Breast epithelium (tissue), 4 donors: ENCODE measurements at regions not wholly inside any gene's neighbourhood (a gene's known extent, or its start where the extent isn't known, plus 50 kb on each side); places are given as distances from the start of the nearest gene placed in this dataset.

ENCODE experiments used
- DNase-seq, 2 donors: peaks; one replicate each; pipeline ENCODE4 v3.0.0-alpha.2; 2019; ENCODE audit warnings: low spot score in 2 of 2
- H3K27ac ChIP-seq, 2 donors: fragments of 200-600 bp; sonication (generic) in 1 of 2; one replicate each; pipeline ENCODE4 v1.5.1; 2016 to 2019; ENCODE audit warnings: mild to moderate bottlenecking in 1 of 2
- H3K27me3 ChIP-seq, 2 donors: fragments of 200-600 bp; sonication (generic) in 1 of 2; one replicate each; pipeline versions ENCODE4 v1.5.1 to v1.6.0; 2017 to 2019; ENCODE audit warnings: control low read depth in 1 of 2, mild to moderate bottlenecking in 1 of 2
- H3K36me3 ChIP-seq: fragments of 200-600 bp; one replicate; pipeline ENCODE4 v1.5.1; 2019
- H3K4me1 ChIP-seq, 2 donors: fragments of 200-600 bp; sonication (generic); one replicate each; pipeline ENCODE4 v1.5.1; 2016 to 2019; ENCODE audit warnings: control low read depth in 1 of 2
- H3K4me3 ChIP-seq, 3 donors: fragments of 200-600 bp; sonication (generic); 1 replicate in 2 of 3; 2 replicates in 1 of 3; pipeline ENCODE4 v1.5.1; 2016 to 2019; ENCODE audit warnings: mild to moderate bottlenecking in 3 of 3, moderate library complexity in 2 of 3
- H3K9me3 ChIP-seq, 2 donors: fragments of 200-600 bp; sonication (generic) in 1 of 2; one replicate each; pipeline ENCODE4 v1.5.1; 2016 to 2019; ENCODE audit warnings: control low read depth in 1 of 2
- CTCF ChIP-seq, 3 donors: fragments of 450-650 bp; IDR thresholded peaks; one replicate each; pipeline ENCODE4 v1.5.1; 2016 to 2017; ENCODE audit warnings: antibody characterized with exemption in 3 of 3, mild to moderate bottlenecking in 3 of 3, moderate library complexity in 3 of 3
- POLR2A ChIP-seq: fragments of 450-650 bp; IDR thresholded peaks from one replicate; pipeline ENCODE4 v1.6.1; 2016; ENCODE audit warnings: antibody characterized with exemption, mild to moderate bottlenecking, moderate library complexity
- POLR2AphosphoS5 ChIP-seq, 3 donors: sonication (generic); formaldehyde crosslinking; IDR thresholded peaks; one replicate each; pipeline ENCODE4 v1.6.1; 2017; ENCODE audit warnings: antibody characterized with exemption in 3 of 3
- intact Hi-C: fragments of 100-400 bp; cut with DNase I; formaldehyde crosslinking; loops from one replicate; pipeline ENCODE4 v1.15.1; 2023; ENCODE audit warnings: low total_unique reads

DNA sequence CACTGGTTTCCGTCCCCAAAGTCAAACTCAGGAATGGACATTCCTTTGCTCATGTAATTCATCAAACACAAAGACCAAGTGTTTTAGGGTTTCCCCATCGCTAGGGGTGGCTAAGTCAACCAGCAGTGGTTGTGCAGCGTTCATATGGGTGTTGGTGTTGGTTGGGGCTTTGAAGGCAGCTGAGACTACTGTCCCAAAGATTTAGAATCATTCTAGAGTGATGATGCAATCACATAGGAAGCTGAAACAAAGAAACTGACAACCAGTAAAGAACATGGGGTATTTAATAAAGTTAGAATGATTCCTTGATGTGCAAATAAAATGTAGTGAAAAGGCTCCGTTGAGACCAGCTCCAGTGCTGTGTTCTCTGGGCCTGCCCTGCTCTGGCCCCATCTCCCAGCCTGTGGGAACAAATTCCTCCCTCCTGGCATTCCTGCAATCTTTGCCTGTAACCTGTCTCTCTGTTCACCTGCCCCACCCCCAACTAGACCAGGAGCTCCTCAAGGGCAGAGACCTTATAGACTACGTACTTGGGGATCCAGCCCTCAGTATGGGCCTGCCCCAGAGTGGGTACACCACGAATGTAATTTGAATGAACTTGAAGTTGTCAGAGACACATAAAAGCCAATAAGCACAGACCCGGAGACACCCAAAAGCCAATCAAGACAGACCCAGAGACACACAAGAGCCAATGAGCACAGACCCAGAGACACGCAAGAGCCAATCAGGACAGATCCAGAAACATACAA, 191.7 kb upstream of the TWIST2 start:
- peaks cover 0 to 2% of the 10 kb centered on the region in 2 donors for H3K9me3 ChIP-seq
- no peaks in the 10 kb centered on the region for H3K4me1 ChIP-seq
- H3K27me3 ChIP-seq: no peaks in the 10 kb centered on the region
- TF ChIP-seq CTCF (IDR thresholded peaks at IDR 0.05): no peak
- TF ChIP-seq POLR2AphosphoS5 (IDR thresholded peaks at IDR 0.05): no peak
- TF ChIP-seq POLR2A: no peak
- no peak overlapping the region for H3K4me3 ChIP-seq
- intact Hi-C loops: no loop called here
- no peaks in the 10 kb centered on the region for H3K36me3 ChIP-seq
- no peak for DNase-seq
- peak overlapping the region; percentile 37 to 55 for H3K27ac ChIP-seq

- TF ChIP-seq POLR2AphosphoS5 (IDR thresholded peaks at IDR 0.05): peak in 1 of 3 donors; percentile 42
- no peak for TF ChIP-seq POLR2A
- no peak for TF ChIP-seq CTCF (IDR thresholded peaks at IDR 0.05)
- H3K36me3 ChIP-seq: no peaks in the 10 kb centered on the region
- peak overlapping the region; percentile 37 to 58 for H3K27ac ChIP-seq
- H3K4me3 ChIP-seq: no peak overlapping the region
- peaks cover 0 to 9% of the 10 kb centered on the region in 2 donors for H3K9me3 ChIP-seq
- H3K4me1 ChIP-seq: no peaks in the 10 kb centered on the region
- intact Hi-C loops: no loop called here
- DNase-seq: no peak
- no peaks in the 10 kb centered on the region for H3K27me3 ChIP-seq
Measured at GRCh38 chr2:238657132-238658053, 190.5 kb upstream of the TWIST2 start.

- intact Hi-C loops: no loop called here
- no peak for DNase-seq
- TF ChIP-seq CTCF (IDR thresholded peaks at IDR 0.05): no peak
- no peak for TF ChIP-seq POLR2AphosphoS5 (IDR thresholded peaks at IDR 0.05)
- no peak for TF ChIP-seq POLR2A
- peaks cover 0 to 9% of the 10 kb centered on the region in 2 donors for H3K9me3 ChIP-seq
- H3K36me3 ChIP-seq: no peaks in the 10 kb centered on the region
- H3K4me3 ChIP-seq: no peak overlapping the region
- H3K4me1 ChIP-seq: no peaks in the 10 kb centered on the region
- peak overlapping the region in 1 of 2 donors; percentile 58 for H3K27ac ChIP-seq
- no peaks in the 10 kb centered on the region for H3K27me3 ChIP-seq
Measured at GRCh38 chr2:238658054-238658407, 189.9 kb upstream of the TWIST2 start.

- Histone ChIP-seq H3K9me3 (peaks cover 0 to 9% of the 10 kb centered on the region in 2 donors), H3K4me1 (no peaks in the 10 kb centered on the region), H3K4me3 (no peak overlapping the region), H3K27me3 (no peaks in the 10 kb centered on the region), H3K36me3 (no peaks in the 10 kb centered on the region), H3K27ac (no peak overlapping the region)
- peak in 1 of 2 donors; percentile 2 for DNase-seq
- intact Hi-C loops: no loop called here
- TF ChIP-seq CTCF (IDR thresholded peaks at IDR 0.05): no peak
- TF ChIP-seq POLR2A: no peak
- TF ChIP-seq POLR2AphosphoS5 (IDR thresholded peaks at IDR 0.05): no peak
Measured at GRCh38 chr2:238658820-238659219, 189.1 kb upstream of the TWIST2 start.

DNA sequence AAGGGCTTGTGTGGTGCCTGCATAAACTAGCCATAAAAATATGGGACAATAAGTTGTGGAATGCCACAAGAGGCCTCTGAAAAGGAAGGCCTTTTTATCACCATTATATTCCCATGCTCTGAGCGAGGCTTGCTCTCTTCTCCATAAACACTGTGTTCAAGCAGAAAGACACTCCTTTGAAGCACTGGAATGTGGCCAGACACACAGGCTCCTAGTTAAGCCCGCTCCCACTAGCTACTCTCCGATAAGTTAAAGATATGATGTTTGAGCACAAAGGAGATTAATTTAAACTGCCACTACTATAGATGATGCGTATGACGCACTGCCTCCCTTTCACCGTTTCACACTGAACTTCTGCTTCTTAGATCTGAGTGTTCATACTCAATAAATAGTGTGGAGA, 188.7 kb upstream of the TWIST2 start:
- no peak for DNase-seq

More for the DNA sequence above, 188.7 kb upstream of the TWIST2 start:
- no peaks in the 10 kb centered on the region for H3K36me3 ChIP-seq
- TF ChIP-seq POLR2AphosphoS5 (IDR thresholded peaks at IDR 0.05): no peak
- TF ChIP-seq CTCF (IDR thresholded peaks at IDR 0.05): no peak
- no peak for TF ChIP-seq POLR2A
- H3K9me3 ChIP-seq: peaks cover 0 to 10% of the 10 kb centered on the region in 2 donors
- intact Hi-C loops: no loop called here
- H3K4me3 ChIP-seq: no peak overlapping the region
- H3K4me1 ChIP-seq: no peaks in the 10 kb centered on the region
- H3K27ac ChIP-seq: no peak overlapping the region
- no peaks in the 10 kb centered on the region for H3K27me3 ChIP-seq
